ENCODE measurements at regions not wholly inside any gene's neighbourhood (a gene's known extent, or its start where the extent isn't known, plus 50 kb on each side); places are given as distances from the start of the nearest gene placed in this dataset.

GRCh38 chr10:91049296-91049987 lies 128.6 kb upstream of the ANKRD1 start:
- Mint-ChIP-seq H3K4me3 (no peak overlapping the region), H3K27me3 (no peaks in the 10 kb centered on the region), H3K4me1 (no peaks in the 10 kb centered on the region), H3K9me3 (ENCODE audit: insufficient read depth) (no peaks in the 10 kb centered on the region), H3K27ac (no peak overlapping the region)
- Histone ChIP-seq H3K4me2 (replicated peaks; ENCODE audit: low read depth, low read length, poor library complexity, severe bottlenecking) (no peak overlapping the region), H3K9me3 (ENCODE audit: control extremely low read depth in 1 of 3, control insufficient read depth in 2 of 3, insufficient read depth in 1 of 3, low read length in 2 of 3) (peaks cover 0 to 3% (median 0%) of the 10 kb centered on the region in 3 donors), H3K27me3 (replicated peaks in 1 of 4; ENCODE audit: control extremely low read depth in 1 of 4, control insufficient read depth in 3 of 4, insufficient read depth in 4 of 4, low read length in 3 of 4) (no peaks in the 10 kb centered on the region), H3K4me3 (ENCODE audit: control extremely low read depth in 1 of 5, extremely low read depth in 1 of 5, insufficient read depth in 1 of 5, low read depth in 2 of 5, low read length in 4 of 5) (no peak overlapping the region), H2AFZ (ENCODE audit: insufficient read depth, low read depth, low read length, poor library complexity, severe bottlenecking) (no peak overlapping the region), H3K36me3 (replicated peaks in 1 of 2; ENCODE audit: control extremely low read depth in 1 of 2, control insufficient read depth in 1 of 2, extremely low read depth in 1 of 2, insufficient read depth in 2 of 2, low read length in 1 of 2) (no peaks in the 10 kb centered on the region), H3K4me1 (ENCODE audit: control insufficient read depth in 2 of 2, insufficient read depth in 2 of 2, low read length in 2 of 2) (no peaks in the 10 kb centered on the region), H3K79me2 (ENCODE audit: control insufficient read depth, insufficient read depth, low read length) (no peaks in the 10 kb centered on the region), H4K20me1 (ENCODE audit: control insufficient read depth, insufficient read depth, low read length, poor library complexity, severe bottlenecking) (no peaks in the 10 kb centered on the region), H3K9ac (ENCODE audit: low read length) (no peak overlapping the region), H3K27ac (ENCODE audit: low read length in 2 of 2) (no peak overlapping the region)
- POLR2A ChIA-PET, result no interaction called here
- no peak for ATAC-seq (ENCODE audit: low read depth)
- 83% methylated on average over 1 of the region's 2 CpGs for WGBS (ENCODE audit: insufficient coverage)
- intact Hi-C loops (cut with micrococcal nuclease), result no loop called here
- no peak for TF ChIP-seq EZH2 (IDR thresholded peaks at IDR 0.05; ENCODE audit: borderline replicate concordance, insufficient read depth, low read depth, low read length, poor library complexity, severe bottlenecking)
- TF ChIP-seq, protein P1, sequence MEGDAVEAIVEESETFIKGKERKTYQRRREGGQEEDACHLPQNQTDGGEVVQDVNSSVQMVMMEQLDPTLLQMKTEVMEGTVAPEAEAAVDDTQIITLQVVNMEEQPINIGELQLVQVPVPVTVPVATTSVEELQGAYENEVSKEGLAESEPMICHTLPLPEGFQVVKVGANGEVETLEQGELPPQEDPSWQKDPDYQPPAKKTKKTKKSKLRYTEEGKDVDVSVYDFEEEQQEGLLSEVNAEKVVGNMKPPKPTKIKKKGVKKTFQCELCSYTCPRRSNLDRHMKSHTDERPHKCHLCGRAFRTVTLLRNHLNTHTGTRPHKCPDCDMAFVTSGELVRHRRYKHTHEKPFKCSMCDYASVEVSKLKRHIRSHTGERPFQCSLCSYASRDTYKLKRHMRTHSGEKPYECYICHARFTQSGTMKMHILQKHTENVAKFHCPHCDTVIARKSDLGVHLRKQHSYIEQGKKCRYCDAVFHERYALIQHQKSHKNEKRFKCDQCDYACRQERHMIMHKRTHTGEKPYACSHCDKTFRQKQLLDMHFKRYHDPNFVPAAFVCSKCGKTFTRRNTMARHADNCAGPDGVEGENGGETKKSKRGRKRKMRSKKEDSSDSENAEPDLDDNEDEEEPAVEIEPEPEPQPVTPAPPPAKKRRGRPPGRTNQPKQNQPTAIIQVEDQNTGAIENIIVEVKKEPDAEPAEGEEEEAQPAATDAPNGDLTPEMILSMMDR (IDR thresholded peaks at IDR 0.05), result no peak
- DNase-seq, result no peak
- CTCF ChIA-PET, result interaction anchor here (0.7 kb wide), 1 partner anchor 202 kb away, joined by 3 read pairs; no protein-coding TSS in a partner anchor

DNA sequence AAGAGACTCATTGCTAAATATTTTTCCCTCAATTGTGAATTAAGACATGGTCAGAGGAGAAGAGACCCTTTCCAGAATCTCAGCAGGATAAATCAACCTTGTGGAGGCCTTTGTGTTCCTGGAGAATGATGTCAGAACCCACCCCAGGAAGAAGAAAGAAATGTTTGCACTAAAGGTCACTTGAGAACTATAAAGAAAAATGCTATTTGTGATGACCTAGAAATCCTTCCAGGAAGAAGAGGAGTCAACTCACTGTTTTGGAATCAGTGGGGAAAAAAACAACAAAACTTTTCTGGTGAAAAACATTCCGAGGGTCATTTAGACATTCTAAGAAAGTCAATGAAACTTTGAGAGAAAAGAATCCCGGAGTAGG lies 129.1 kb upstream of the ANKRD1 start:
- POLR2A ChIA-PET, result no interaction called here
- H3K27ac Mint-ChIP-seq, result no peak overlapping the region

More for the DNA sequence above, 129.1 kb upstream of the ANKRD1 start:
- Histone ChIP-seq H3K36me3 (replicated peaks in 1 of 2; ENCODE audit: control extremely low read depth in 1 of 2, control insufficient read depth in 1 of 2, extremely low read depth in 1 of 2, insufficient read depth in 2 of 2, low read length in 1 of 2) (no peaks in the 10 kb centered on the region), H2AFZ (ENCODE audit: insufficient read depth, low read depth, low read length, poor library complexity, severe bottlenecking) (no peak overlapping the region), H3K9me3 (ENCODE audit: control extremely low read depth in 1 of 3, control insufficient read depth in 2 of 3, insufficient read depth in 1 of 3, low read length in 2 of 3) (peaks cover 0 to 3% (median 0%) of the 10 kb centered on the region in 3 donors), H3K27me3 (replicated peaks in 1 of 4; ENCODE audit: control extremely low read depth in 1 of 4, control insufficient read depth in 3 of 4, insufficient read depth in 4 of 4, low read length in 3 of 4) (no peaks in the 10 kb centered on the region), H3K4me1 (ENCODE audit: control insufficient read depth in 2 of 2, insufficient read depth in 2 of 2, low read length in 2 of 2) (no peaks in the 10 kb centered on the region), H3K27ac (ENCODE audit: low read length in 2 of 2) (no peak overlapping the region), H4K20me1 (ENCODE audit: control insufficient read depth, insufficient read depth, low read length, poor library complexity, severe bottlenecking) (no peaks in the 10 kb centered on the region), H3K4me3 (ENCODE audit: control extremely low read depth in 1 of 5, extremely low read depth in 1 of 5, insufficient read depth in 1 of 5, low read depth in 2 of 5, low read length in 4 of 5) (no peak overlapping the region), H3K4me2 (replicated peaks; ENCODE audit: low read depth, low read length, poor library complexity, severe bottlenecking) (no peak overlapping the region), H3K79me2 (ENCODE audit: control insufficient read depth, insufficient read depth, low read length) (no peaks in the 10 kb centered on the region), H3K9ac (ENCODE audit: low read length) (no peak overlapping the region)
- WGBS (ENCODE audit: insufficient coverage), result 100% methylated on average over 1 of the region's 2 CpGs
- no peak for DNase-seq
- H3K27me3 Mint-ChIP-seq, result no peaks in the 10 kb centered on the region
- intact Hi-C loops (cut with micrococcal nuclease), result no loop called here
- H3K4me1 Mint-ChIP-seq, result no peaks in the 10 kb centered on the region
- no peak for TF ChIP-seq EZH2 (IDR thresholded peaks at IDR 0.05; ENCODE audit: borderline replicate concordance, insufficient read depth, low read depth, low read length, poor library complexity, severe bottlenecking)
- TF ChIP-seq, protein P1 (IDR thresholded peaks at IDR 0.05), result no peak
- H3K4me3 Mint-ChIP-seq, result no peak overlapping the region
- CTCF ChIA-PET, result no interaction called here
- H3K9me3 Mint-ChIP-seq (ENCODE audit: insufficient read depth), result no peaks in the 10 kb centered on the region
- no peak for ATAC-seq (ENCODE audit: low read depth)

Data from B cell (primary cell).